B cell (primary cell): ENCODE measurements at regions not wholly inside any gene's neighbourhood (a gene's known extent, or its start where the extent isn't known, plus 50 kb on each side); places are given as distances from the start of the nearest gene placed in this dataset.

Experiments
- ATAC-seq: fragments of 200-7000 bp; cut with Tn5 transposase; one replicate; pipeline ENCODE4 v1.10.0; 2021; ENCODE audit warnings: low read depth, mild to moderate bottlenecking, moderate number of reproducible peaks, moderate library complexity
- CTCF ChIA-PET: fragments of 350-600 bp; sonication (Branson Sonifier 250); formaldehyde crosslinking; loops from one replicate; lab custom pipeline; 2021; ENCODE audit warnings: antibody characterized with exemption, inconsistent platforms; lab: Charles Lee
- POLR2A ChIA-PET: fragments of 350-600 bp; sonication (Branson Sonifier 250); formaldehyde crosslinking; loops from one replicate; lab custom pipeline; 2021; ENCODE audit warnings: antibody characterized with exemption; lab: Charles Lee
- DNase-seq: peaks from one replicate; pipeline ENCODE4 v3.0.0; 2013
- H2AFZ ChIP-seq: 2 replicates; pipeline ENCODE4 v1.6.1; 2012; ENCODE audit warnings: mild to moderate bottlenecking, low read depth, low read length; ENCODE audit not compliant: insufficient read depth, poor library complexity, severe bottlenecking
- H3K27ac ChIP-seq, 2 donors: 1 replicate in 1 of 2; 2 replicates in 1 of 2; pipeline ENCODE4 v1.5.1; 2012 to 2013; ENCODE audit warnings: low read length in 2 of 2, mild to moderate bottlenecking in 2 of 2, moderate library complexity in 1 of 2
- H3K27me3 ChIP-seq, 4 experiments: fragments of 200-600 bp in 1 of 4; sonication (generic) in 1 of 4; replicated peaks in 1 of 4; 1 replicate in 2 of 4; 2 replicates in 2 of 4; pipeline versions ENCODE4 v1.6.1 to v1.7.0; 2013 to 2016; ENCODE audit warnings: low read length in 3 of 4, mild to moderate bottlenecking in 2 of 4, mixed read lengths in 1 of 4, moderate library complexity in 1 of 4; ENCODE audit not compliant: insufficient read depth in 4 of 4, control insufficient read depth in 3 of 4; ENCODE audit errors: control extremely low read depth in 1 of 4
- H3K36me3 ChIP-seq, 2 experiments: replicated peaks in 1 of 2; 1 replicate in 1 of 2; 2 replicates in 1 of 2; pipeline versions ENCODE4 v1.6.1 to v1.7.1; 2013; ENCODE audit warnings: low read length in 1 of 2; ENCODE audit not compliant: insufficient read depth in 2 of 2, control insufficient read depth in 1 of 2; ENCODE audit errors: control extremely low read depth in 1 of 2, extremely low read depth in 1 of 2
- H3K4me1 ChIP-seq, 2 donors: fragments of 200-600 bp in 1 of 2; sonication (generic) in 1 of 2; 1 replicate in 1 of 2; 2 replicates in 1 of 2; pipeline versions ENCODE4 v1.5.1 to v1.6.1; 2013 to 2017; ENCODE audit warnings: low read length in 2 of 2; ENCODE audit not compliant: control insufficient read depth in 2 of 2, insufficient read depth in 2 of 2
- H3K4me2 ChIP-seq: replicated peaks from 2 replicates; pipeline ENCODE3; 2012; ENCODE audit warnings: mild to moderate bottlenecking, low read depth, low read length; ENCODE audit not compliant: poor library complexity, severe bottlenecking
- H3K4me3 ChIP-seq, 5 experiments: fragments of 200-600 bp in 1 of 5; sonication (generic) in 1 of 5; 1 replicate in 3 of 5; 2 replicates in 2 of 5; pipeline versions ENCODE4 v1.5.1 to v1.7.0; 2011 to 2016; ENCODE audit warnings: low read length in 4 of 5, mild to moderate bottlenecking in 4 of 5, low read depth in 2 of 5, control low read depth in 1 of 5, moderate library complexity in 1 of 5; ENCODE audit not compliant: insufficient read depth in 1 of 5; ENCODE audit errors: control extremely low read depth in 1 of 5, extremely low read depth in 1 of 5
- H3K79me2 ChIP-seq: fragments of 200-600 bp; sonication (generic); one replicate; pipeline ENCODE4 v1.6.0; 2016; ENCODE audit warnings: low read length; ENCODE audit not compliant: control insufficient read depth, insufficient read depth
- H3K9ac ChIP-seq: fragments of 200-600 bp; sonication (generic); 2 replicates; pipeline ENCODE4 v1.6.1; 2017; ENCODE audit warnings: mild to moderate bottlenecking, low read length, moderate library complexity
- H3K9me3 ChIP-seq, 3 donors: one replicate each; pipeline versions ENCODE4 v1.6.1 to v1.7.1; 2013; ENCODE audit warnings: low read length in 2 of 3; ENCODE audit not compliant: control insufficient read depth in 2 of 3, insufficient read depth in 1 of 3; ENCODE audit errors: control extremely low read depth in 1 of 3
- H4K20me1 ChIP-seq: 2 replicates; pipeline ENCODE4 v1.6.0; 2012; ENCODE audit warnings: mild to moderate bottlenecking, low read length; ENCODE audit not compliant: insufficient read depth, control insufficient read depth, poor library complexity, severe bottlenecking
- H3K27ac Mint-ChIP-seq: one replicate; pipeline ENCODE4 v1.8.0; 2021; ENCODE audit warnings: mixed read lengths
- H3K27me3 Mint-ChIP-seq: one replicate; pipeline ENCODE4 v1.8.0; 2021; ENCODE audit warnings: mixed read lengths
- H3K4me1 Mint-ChIP-seq: one replicate; pipeline ENCODE4 v1.8.0; 2021; ENCODE audit warnings: mixed read lengths
- H3K4me3 Mint-ChIP-seq: one replicate; pipeline ENCODE4 v1.8.0; 2021; ENCODE audit warnings: mixed read lengths
- H3K9me3 Mint-ChIP-seq: one replicate; pipeline ENCODE4 v1.8.0; 2022; ENCODE audit warnings: mixed read lengths; ENCODE audit not compliant: insufficient read depth
- CTCF ChIP-seq: fragments of 200-600 bp; IDR thresholded peaks from one replicate; pipeline ENCODE4 v1.8.0; 2022; ENCODE audit warnings: antibody characterized with exemption, mild to moderate bottlenecking
- EZH2 ChIP-seq: IDR thresholded peaks from 2 replicates; pipeline ENCODE4 v1.6.1; 2012; ENCODE audit warnings: borderline replicate concordance, low read depth, mild to moderate bottlenecking, moderate library complexity, low read length; ENCODE audit not compliant: insufficient read depth, poor library complexity, severe bottlenecking
- WGBS: methylation state at CpG from one replicate; pipeline ENCODE4 v1.1.5; 2013; ENCODE audit warnings: missing lambda C conversion rate; ENCODE audit not compliant: insufficient coverage; 5-methylcytosine and 5-hydroxymethylcytosine counted together
- intact Hi-C: fragments of 100-400 bp; cut with micrococcal nuclease; formaldehyde crosslinking; loops from one replicate; pipeline ENCODE4 v1.10.0; 2022

GRCh38 chr10:45075216-45075615, 74.5 kb downstream of the ZNF22 start:
- Mint-ChIP-seq H3K4me3 (no peak overlapping the region), H3K27ac (no peak overlapping the region), H3K4me1 (no peaks in the 10 kb centered on the region), H3K27me3 (peaks cover 24% of the 10 kb centered on the region), H3K9me3 (no peaks in the 10 kb centered on the region)
- Histone ChIP-seq H3K4me1 (no peaks in the 10 kb centered on the region), H3K79me2 (no peaks in the 10 kb centered on the region), H4K20me1 (no peaks in the 10 kb centered on the region), H2AFZ (no peak overlapping the region), H3K4me3 (no peak overlapping the region), H3K27ac (no peak overlapping the region), H3K4me2 (no peak overlapping the region), H3K36me3 (no peaks in the 10 kb centered on the region), H3K9ac (no peak overlapping the region), H3K27me3 (peaks cover 0 to 6% (median 0%) of the 10 kb centered on the region in 4 experiments), H3K9me3 (peaks cover 0 to 17% (median 0%) of the 10 kb centered on the region in 3 donors)
- ATAC-seq = no peak
- 10% methylated on average over 1 of the region's 4 CpGs for WGBS
- no peak for DNase-seq
- no peak for TF ChIP-seq EZH2
- no peak for TF ChIP-seq CTCF
- CTCF ChIA-PET = no interaction called here
- intact Hi-C loops = no loop called here
- POLR2A ChIA-PET = no interaction called here

GRCh38 chr10:45075826-45076380, 75.2 kb downstream of the ZNF22 start:
- WGBS = 86% methylated on average over 1 of the region's 6 CpGs
- no peak overlapping the region for H3K4me3 ChIP-seq
- Mint-ChIP-seq H3K27ac (no peak overlapping the region), H3K4me3 (no peak overlapping the region), H3K9me3 (no peaks in the 10 kb centered on the region), H3K27me3 (peaks cover 24% of the 10 kb centered on the region), H3K4me1 (no peaks in the 10 kb centered on the region)
- no peak overlapping the region for H3K27ac ChIP-seq
- ChIA-PET POLR2A (no interaction called here), CTCF (no interaction called here)
- H3K9ac ChIP-seq = no peak overlapping the region
- TF ChIP-seq EZH2 = no peak
- no peak for TF ChIP-seq CTCF
- no peak overlapping the region for H2AFZ ChIP-seq
- DNase-seq (no peak), ATAC-seq (no peak)
- no peak overlapping the region for H3K4me2 ChIP-seq
- intact Hi-C loops = no loop called here
- H3K36me3 ChIP-seq = no peaks in the 10 kb centered on the region
- H3K79me2 ChIP-seq = no peaks in the 10 kb centered on the region
- no peaks in the 10 kb centered on the region for H4K20me1 ChIP-seq
- H3K4me1 ChIP-seq = no peaks in the 10 kb centered on the region
- peaks cover 0 to 6% (median 0%) of the 10 kb centered on the region in 4 experiments for H3K27me3 ChIP-seq
- peaks cover 0 to 13% (median 0%) of the 10 kb centered on the region in 3 donors for H3K9me3 ChIP-seq
